HepG2 (cell line): ENCODE measurements at regions not wholly inside any gene's neighbourhood (a gene's known extent, or its start where the extent isn't known, plus 50 kb on each side); places are given as distances from the start of the nearest gene placed in this dataset.

Source experiments
- CREB1 ChIP-seq, 2 experiments: fragments of 450-650 bp in 1 of 2; IDR thresholded peaks; 2 replicates each; pipeline ENCODE4 v1.6.1; 2016 to 2017; ENCODE audit warnings: control low read depth in 1 of 2, mild to moderate bottlenecking in 1 of 2, missing compliant biosample characterization in 1 of 2, missing genetic modification characterization in 1 of 2
- KLF15 ChIP-seq: sonication (generic); formaldehyde crosslinking; IDR thresholded peaks from 2 replicates; pipeline ENCODE4 v1.8.1; 2023; ENCODE audit warnings: borderline replicate concordance, mild to moderate bottlenecking, inconsistent platforms, missing genetic modification reagents, mixed read lengths
- MATR3 ChIP-seq: sonication (generic); formaldehyde crosslinking; IDR thresholded peaks from 2 replicates; pipeline ENCODE4 v1.4.0; 2020; ENCODE audit warnings: missing genetic modification reagents
- ZBTB40 ChIP-seq, 2 experiments: fragments of 450-650 bp in 1 of 2; sonication (generic) in 1 of 2; formaldehyde crosslinking in 1 of 2; IDR thresholded peaks; 2 replicates each; pipeline versions ENCODE4 v1.6.1 to v1.8.0; 2016 to 2022; ENCODE audit warnings: antibody characterized with exemption in 1 of 2, mild to moderate bottlenecking in 1 of 2, missing genetic modification reagents in 1 of 2
- ZFAT ChIP-seq: sonication (generic); formaldehyde crosslinking; conservative IDR thresholded peaks from 2 replicates; pipeline ENCODE4 v1.8.1; 2023; ENCODE audit warnings: missing genetic modification reagents, inconsistent platforms
- ZNF407 ChIP-seq: sonication (generic); formaldehyde crosslinking; IDR thresholded peaks from one replicate; pipeline ENCODE4 v1.5.1; 2020; ENCODE audit warnings: mild to moderate bottlenecking, missing genetic modification reagents; ENCODE audit errors: not compliant biosample characterization

- TF ChIP-seq ZNF407 (CRISPR knock-in tag) (no peak), ZBTB40 (IDR thresholded peaks at IDR 0.05) (no peak), ZBTB40 (CRISPR knock-in tag; IDR thresholded peaks at IDR 0.05) (no peak), MATR3 (CRISPR knock-in tag) (no peak), KLF15 (no peak), ZFAT (CRISPR knock-in tag) (no peak), CREB1 (IDR thresholded peaks at IDR 0.05) (no peak), CREB1 (CRISPR knock-in tag; IDR thresholded peaks at IDR 0.05) (no peak)
These were observed 77.6 kb upstream of the STARD13 start (continued) for GRCh38 chr13:33362986-33363727.
